IMR-90 (cell line): ENCODE measurements at regions not wholly inside any gene's neighbourhood (a gene's known extent, or its start where the extent isn't known, plus 50 kb on each side); places are given as distances from the start of the nearest gene placed in this dataset.

Experiments
- CTCF ChIP-seq: conservative IDR thresholded peaks from 2 replicates; pipeline ENCODE4 v1.5.1; 2012; ENCODE audit warnings: mild to moderate bottlenecking, low read depth, low read length, improper control_type of control experiment
- MAFK ChIP-seq: IDR thresholded peaks from 2 replicates; pipeline ENCODE4 v1.6.1; 2012; ENCODE audit warnings: low read depth, low read length, improper control_type of control experiment

- TF ChIP-seq CTCF: no peak
- TF ChIP-seq MAFK: no peak
Measured at GRCh38 chr3:28917895-28918475, 362.9 kb upstream of the RBMS3 start.
